ENCODE measurements at regions not wholly inside any gene's neighbourhood (a gene's known extent, or its start where the extent isn't known, plus 50 kb on each side); places are given as distances from the start of the nearest gene placed in this dataset.

DNA sequence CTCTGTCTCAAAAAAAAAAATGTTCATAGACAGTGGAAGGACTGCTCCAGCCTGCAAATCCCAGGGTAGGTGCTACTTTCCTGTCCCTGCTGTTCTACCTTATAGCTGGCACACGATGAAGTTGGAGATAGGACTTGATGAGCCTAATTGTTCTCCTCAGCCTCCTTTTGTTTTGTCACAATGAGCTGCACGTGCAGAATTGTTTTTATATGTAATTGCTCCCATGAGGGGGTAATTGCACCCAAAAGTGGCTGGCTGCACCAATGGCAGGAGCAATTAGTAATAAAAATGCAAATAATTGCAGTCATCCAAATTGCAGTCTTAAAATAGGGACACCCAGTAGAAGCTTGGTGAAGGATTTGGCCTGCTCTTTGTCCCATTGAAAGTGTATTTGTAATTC is 63.0 kb upstream of the PFN2 start:
- intact Hi-C loops (cut with micrococcal nuclease; ENCODE audit: unreplicated experiment) = no loop called here
- ATAC-seq = no peak
- 29% methylated on average over 2 of the region's 2 CpGs for WGBS (ENCODE audit: insufficient coverage, insufficient replicate concordance, low lambda C conversion rate, missing lambda C conversion rate)
- no TSS peak for BruUV-seq (replicated peaks)
- Histone ChIP-seq H3K4me3 (no peak overlapping the region), H3K79me2 (ENCODE audit: control insufficient read depth, insufficient read depth, low read length) (no peaks in the 10 kb centered on the region), H3K27ac (ENCODE audit: control insufficient read depth, insufficient read depth) (no peak overlapping the region), H3K4me1 (ENCODE audit: control insufficient read depth, insufficient read depth, low read length) (no peaks in the 10 kb centered on the region), H3K27me3 (replicated peaks in 1 of 2; ENCODE audit: control insufficient read depth in 2 of 2, insufficient read depth in 2 of 2, low read length in 1 of 2) (no peaks in the 10 kb centered on the region), H3K36me3 (ENCODE audit: control insufficient read depth in 2 of 2, insufficient read depth in 2 of 2, low read length in 1 of 2) (no peaks in the 10 kb centered on the region), H4K20me1 (ENCODE audit: control insufficient read depth, insufficient read depth) (no peaks in the 10 kb centered on the region), H3K4me2 (ENCODE audit: control insufficient read depth, insufficient read depth) (no peak overlapping the region), H3K9me3 (replicated peaks; ENCODE audit: control insufficient read depth, insufficient read depth, low read length) (no peaks in the 10 kb centered on the region; the same call in 2 of the 3 replicates), H2AFZ (ENCODE audit: control insufficient read depth, low read depth, low read length) (no peak overlapping the region), H3K9ac (ENCODE audit: control insufficient read depth, insufficient read depth, low read length) (no peak overlapping the region)
- RAD21 ChIA-PET (ENCODE audit: unreplicated experiment) = interaction anchor here (0.8 kb wide), 1 partner anchor 150 kb away, joined by 3 read pairs; no protein-coding TSS in a partner anchor
- POLR2A ChIA-PET = no interaction called here
- FAIRE-seq = no peak
- in situ Hi-C loops (cut with MboI) = no loop called here
- no peak for DNase-seq (ENCODE audit: low read depth, low spot score)
- CTCF ChIA-PET = interaction anchor here (0.7 kb wide), 1 partner anchor 68 kb away, joined by 3 read pairs; no protein-coding TSS in a partner anchor
- SMC1A ChIA-PET (ENCODE audit: uncharacterized antibody, unreplicated experiment) = interaction anchor here (0.7 kb wide), 1 partner anchor 1188 kb away, joined by 3 read pairs; no protein-coding TSS in a partner anchor
- TF ChIP-seq POLR2AphosphoS2 (IDR thresholded peaks at IDR 0.05; ENCODE audit: low read depth, low read length) (no peak), EZH2 (IDR thresholded peaks at IDR 0.05; ENCODE audit: borderline replicate concordance, control insufficient read depth, low read depth, low read length) (no peak), NFIC (IDR thresholded peaks at IDR 0.05; ENCODE audit: low read depth, low read length) (no peak), ZZZ3 (IDR thresholded peaks at IDR 0.05; ENCODE audit: control insufficient read depth, insufficient read length, low read depth) (no peak), YY1 (IDR thresholded peaks at IDR 0.05; ENCODE audit: low read depth, low read length) (no peak), CEBPB (IDR thresholded peaks at IDR 0.05; ENCODE audit: borderline replicate concordance in 1 of 2, low read depth in 2 of 2, low read length in 2 of 2) (no peak)
- TF ChIP-seq, protein P1, sequence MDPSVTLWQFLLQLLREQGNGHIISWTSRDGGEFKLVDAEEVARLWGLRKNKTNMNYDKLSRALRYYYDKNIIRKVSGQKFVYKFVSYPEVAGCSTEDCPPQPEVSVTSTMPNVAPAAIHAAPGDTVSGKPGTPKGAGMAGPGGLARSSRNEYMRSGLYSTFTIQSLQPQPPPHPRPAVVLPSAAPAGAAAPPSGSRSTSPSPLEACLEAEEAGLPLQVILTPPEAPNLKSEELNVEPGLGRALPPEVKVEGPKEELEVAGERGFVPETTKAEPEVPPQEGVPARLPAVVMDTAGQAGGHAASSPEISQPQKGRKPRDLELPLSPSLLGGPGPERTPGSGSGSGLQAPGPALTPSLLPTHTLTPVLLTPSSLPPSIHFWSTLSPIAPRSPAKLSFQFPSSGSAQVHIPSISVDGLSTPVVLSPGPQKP (IDR thresholded peaks at IDR 0.05; ENCODE audit: low read depth, low read length) = no peak
- TF ChIP-seq, protein P2, sequence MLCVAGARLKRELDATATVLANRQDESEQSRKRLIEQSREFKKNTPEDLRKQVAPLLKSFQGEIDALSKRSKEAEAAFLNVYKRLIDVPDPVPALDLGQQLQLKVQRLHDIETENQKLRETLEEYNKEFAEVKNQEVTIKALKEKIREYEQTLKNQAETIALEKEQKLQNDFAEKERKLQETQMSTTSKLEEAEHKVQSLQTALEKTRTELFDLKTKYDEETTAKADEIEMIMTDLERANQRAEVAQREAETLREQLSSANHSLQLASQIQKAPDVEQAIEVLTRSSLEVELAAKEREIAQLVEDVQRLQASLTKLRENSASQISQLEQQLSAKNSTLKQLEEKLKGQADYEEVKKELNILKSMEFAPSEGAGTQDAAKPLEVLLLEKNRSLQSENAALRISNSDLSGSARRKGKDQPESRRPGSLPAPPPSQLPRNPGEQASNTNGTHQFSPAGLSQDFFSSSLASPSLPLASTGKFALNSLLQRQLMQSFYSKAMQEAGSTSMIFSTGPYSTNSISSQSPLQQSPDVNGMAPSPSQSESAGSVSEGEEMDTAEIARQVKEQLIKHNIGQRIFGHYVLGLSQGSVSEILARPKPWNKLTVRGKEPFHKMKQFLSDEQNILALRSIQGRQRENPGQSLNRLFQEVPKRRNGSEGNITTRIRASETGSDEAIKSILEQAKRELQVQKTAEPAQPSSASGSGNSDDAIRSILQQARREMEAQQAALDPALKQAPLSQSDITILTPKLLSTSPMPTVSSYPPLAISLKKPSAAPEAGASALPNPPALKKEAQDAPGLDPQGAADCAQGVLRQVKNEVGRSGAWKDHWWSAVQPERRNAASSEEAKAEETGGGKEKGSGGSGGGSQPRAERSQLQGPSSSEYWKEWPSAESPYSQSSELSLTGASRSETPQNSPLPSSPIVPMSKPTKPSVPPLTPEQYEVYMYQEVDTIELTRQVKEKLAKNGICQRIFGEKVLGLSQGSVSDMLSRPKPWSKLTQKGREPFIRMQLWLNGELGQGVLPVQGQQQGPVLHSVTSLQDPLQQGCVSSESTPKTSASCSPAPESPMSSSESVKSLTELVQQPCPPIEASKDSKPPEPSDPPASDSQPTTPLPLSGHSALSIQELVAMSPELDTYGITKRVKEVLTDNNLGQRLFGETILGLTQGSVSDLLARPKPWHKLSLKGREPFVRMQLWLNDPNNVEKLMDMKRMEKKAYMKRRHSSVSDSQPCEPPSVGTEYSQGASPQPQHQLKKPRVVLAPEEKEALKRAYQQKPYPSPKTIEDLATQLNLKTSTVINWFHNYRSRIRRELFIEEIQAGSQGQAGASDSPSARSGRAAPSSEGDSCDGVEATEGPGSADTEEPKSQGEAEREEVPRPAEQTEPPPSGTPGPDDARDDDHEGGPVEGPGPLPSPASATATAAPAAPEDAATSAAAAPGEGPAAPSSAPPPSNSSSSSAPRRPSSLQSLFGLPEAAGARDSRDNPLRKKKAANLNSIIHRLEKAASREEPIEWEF (IDR thresholded peaks at IDR 0.05; ENCODE audit: insufficient replicate concordance, low read depth, low read length) = no peak
- TF ChIP-seq, protein P3, sequence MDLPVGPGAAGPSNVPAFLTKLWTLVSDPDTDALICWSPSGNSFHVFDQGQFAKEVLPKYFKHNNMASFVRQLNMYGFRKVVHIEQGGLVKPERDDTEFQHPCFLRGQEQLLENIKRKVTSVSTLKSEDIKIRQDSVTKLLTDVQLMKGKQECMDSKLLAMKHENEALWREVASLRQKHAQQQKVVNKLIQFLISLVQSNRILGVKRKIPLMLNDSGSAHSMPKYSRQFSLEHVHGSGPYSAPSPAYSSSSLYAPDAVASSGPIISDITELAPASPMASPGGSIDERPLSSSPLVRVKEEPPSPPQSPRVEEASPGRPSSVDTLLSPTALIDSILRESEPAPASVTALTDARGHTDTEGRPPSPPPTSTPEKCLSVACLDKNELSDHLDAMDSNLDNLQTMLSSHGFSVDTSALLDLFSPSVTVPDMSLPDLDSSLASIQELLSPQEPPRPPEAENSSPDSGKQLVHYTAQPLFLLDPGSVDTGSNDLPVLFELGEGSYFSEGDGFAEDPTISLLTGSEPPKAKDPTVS (IDR thresholded peaks at IDR 0.05; ENCODE audit: low read depth, low read length) = no peak
- TF ChIP-seq, protein P4, sequence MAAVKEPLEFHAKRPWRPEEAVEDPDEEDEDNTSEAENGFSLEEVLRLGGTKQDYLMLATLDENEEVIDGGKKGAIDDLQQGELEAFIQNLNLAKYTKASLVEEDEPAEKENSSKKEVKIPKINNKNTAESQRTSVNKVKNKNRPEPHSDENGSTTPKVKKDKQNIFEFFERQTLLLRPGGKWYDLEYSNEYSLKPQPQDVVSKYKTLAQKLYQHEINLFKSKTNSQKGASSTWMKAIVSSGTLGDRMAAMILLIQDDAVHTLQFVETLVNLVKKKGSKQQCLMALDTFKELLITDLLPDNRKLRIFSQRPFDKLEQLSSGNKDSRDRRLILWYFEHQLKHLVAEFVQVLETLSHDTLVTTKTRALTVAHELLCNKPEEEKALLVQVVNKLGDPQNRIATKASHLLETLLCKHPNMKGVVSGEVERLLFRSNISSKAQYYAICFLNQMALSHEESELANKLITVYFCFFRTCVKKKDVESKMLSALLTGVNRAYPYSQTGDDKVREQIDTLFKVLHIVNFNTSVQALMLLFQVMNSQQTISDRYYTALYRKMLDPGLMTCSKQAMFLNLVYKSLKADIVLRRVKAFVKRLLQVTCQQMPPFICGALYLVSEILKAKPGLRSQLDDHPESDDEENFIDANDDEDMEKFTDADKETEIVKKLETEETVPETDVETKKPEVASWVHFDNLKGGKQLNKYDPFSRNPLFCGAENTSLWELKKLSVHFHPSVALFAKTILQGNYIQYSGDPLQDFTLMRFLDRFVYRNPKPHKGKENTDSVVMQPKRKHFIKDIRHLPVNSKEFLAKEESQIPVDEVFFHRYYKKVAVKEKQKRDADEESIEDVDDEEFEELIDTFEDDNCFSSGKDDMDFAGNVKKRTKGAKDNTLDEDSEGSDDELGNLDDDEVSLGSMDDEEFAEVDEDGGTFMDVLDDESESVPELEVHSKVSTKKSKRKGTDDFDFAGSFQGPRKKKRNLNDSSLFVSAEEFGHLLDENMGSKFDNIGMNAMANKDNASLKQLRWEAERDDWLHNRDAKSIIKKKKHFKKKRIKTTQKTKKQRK (IDR thresholded peaks at IDR 0.05; ENCODE audit: low read depth, low read length) = no peak
